Endothelial cell of umbilical vein (primary cell): ENCODE measurements at regions not wholly inside any gene's neighbourhood (a gene's known extent, or its start where the extent isn't known, plus 50 kb on each side); places are given as distances from the start of the nearest gene placed in this dataset.

Experiments
- CTCF ChIP-seq, 2 donors: IDR thresholded peaks; 1 replicate in 1 of 2; 2 replicates in 1 of 2; pipeline ENCODE4 v1.5.1; 2011; ENCODE audit warnings: low read length in 2 of 2, mild to moderate bottlenecking in 2 of 2, moderate library complexity in 2 of 2, control low read depth in 1 of 2, inconsistent platforms in 1 of 2, low read depth in 1 of 2; ENCODE audit not compliant: insufficient read depth in 1 of 2; ENCODE audit errors: extremely low read depth in 1 of 2
- EZH2 ChIP-seq: IDR thresholded peaks from 2 replicates; pipeline ENCODE4 v1.6.1; 2012; ENCODE audit warnings: borderline replicate concordance, low read depth, mild to moderate bottlenecking, moderate library complexity, low read length, inconsistent platforms; ENCODE audit not compliant: severe bottlenecking
- FOS ChIP-seq: IDR thresholded peaks from 2 replicates; pipeline ENCODE4 v1.6.1; 2011; ENCODE audit warnings: mild to moderate bottlenecking, low read length, moderate library complexity, borderline replicate concordance; ENCODE audit not compliant: insufficient read depth
- GATA2 ChIP-seq: IDR thresholded peaks from 2 replicates; pipeline ENCODE4 v1.7.0; 2011; ENCODE audit warnings: low read depth, mild to moderate bottlenecking, moderate library complexity, mixed read lengths, low read length; ENCODE audit not compliant: insufficient read length, insufficient read depth
- JUN ChIP-seq: IDR thresholded peaks from 2 replicates; pipeline ENCODE4 v1.6.1; 2011; ENCODE audit warnings: borderline replicate concordance, low read depth; ENCODE audit not compliant: insufficient read length, insufficient read depth
- MAX ChIP-seq: IDR thresholded peaks from 2 replicates; pipeline ENCODE4 v1.6.1; 2011; ENCODE audit not compliant: insufficient read depth, insufficient read length
- MYC ChIP-seq: IDR thresholded peaks from one replicate; pipeline ENCODE4 v1.6.1; 2011; ENCODE audit warnings: mild to moderate bottlenecking, low read depth, low read length
- POLR2A ChIP-seq: IDR thresholded peaks from 2 replicates; pipeline ENCODE4 v1.6.1; 2012; ENCODE audit warnings: low read depth, mild to moderate bottlenecking, control low read depth, low read length
- POLR2AphosphoS5 ChIP-seq: IDR thresholded peaks from 2 replicates; pipeline ENCODE4 v1.6.1; 2012; ENCODE audit warnings: low read depth, mild to moderate bottlenecking, control low read depth, low read length, moderate library complexity; ENCODE audit not compliant: insufficient read depth

DNA sequence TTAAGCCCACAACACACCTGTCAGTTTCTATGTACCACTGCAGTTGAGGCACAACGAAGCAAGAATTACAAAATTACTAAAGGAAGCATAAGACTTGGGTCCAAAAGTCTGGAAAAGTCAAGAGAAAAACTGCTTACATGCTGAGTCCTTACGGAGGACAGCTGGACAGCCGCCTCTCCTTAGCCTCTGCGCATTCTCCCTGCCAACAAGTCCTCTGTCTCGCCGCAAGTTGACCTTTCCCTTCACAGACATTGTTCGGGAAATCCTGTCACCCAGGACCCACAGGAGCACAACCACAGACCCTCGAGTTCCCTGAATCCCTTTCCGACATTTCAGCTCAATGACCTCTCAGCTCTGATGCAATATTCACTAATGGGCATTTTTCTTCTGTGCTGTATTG lies 525.4 kb upstream of the SALL3 start:
- TF ChIP-seq GATA2 (no peak), POLR2A (no peak), POLR2AphosphoS5 (no peak), CTCF (IDR thresholded peaks at IDR 0.05; ENCODE audit: extremely low read depth in 1 of 2, insufficient read depth in 1 of 2, low read depth in 1 of 2, low read length in 2 of 2) (no peak), FOS (no peak), EZH2 (no peak), MAX (no peak), JUN (no peak), MYC (no peak)
